PFSK-1 (cell line): ENCODE measurements at regions not wholly inside any gene's neighbourhood (a gene's known extent, or its start where the extent isn't known, plus 50 kb on each side); places are given as distances from the start of the nearest gene placed in this dataset.

ENCODE experiments used
- POLR2AphosphoS5 ChIP-seq: IDR thresholded peaks from 2 replicates; pipeline ENCODE4 v1.6.1; 2012; ENCODE audit warnings: low read depth, mild to moderate bottlenecking, control low read depth, low read length, moderate library complexity
- REST ChIP-seq, 2 experiments: IDR thresholded peaks; 2 replicates each; pipeline versions ENCODE4 v1.6.1 to v1.8.0; 2011 to 2012; ENCODE audit warnings: low read depth in 2 of 2, low read length in 2 of 2, control low read depth in 1 of 2, inconsistent platforms in 1 of 2, mild to moderate bottlenecking in 1 of 2, moderate library complexity in 1 of 2; ENCODE audit not compliant: insufficient read depth in 1 of 2
- SIN3A ChIP-seq: IDR thresholded peaks from 2 replicates; pipeline ENCODE4 v1.6.1; 2012; ENCODE audit warnings: mild to moderate bottlenecking, low read length, moderate library complexity, borderline replicate concordance; ENCODE audit not compliant: insufficient read depth

DNA sequence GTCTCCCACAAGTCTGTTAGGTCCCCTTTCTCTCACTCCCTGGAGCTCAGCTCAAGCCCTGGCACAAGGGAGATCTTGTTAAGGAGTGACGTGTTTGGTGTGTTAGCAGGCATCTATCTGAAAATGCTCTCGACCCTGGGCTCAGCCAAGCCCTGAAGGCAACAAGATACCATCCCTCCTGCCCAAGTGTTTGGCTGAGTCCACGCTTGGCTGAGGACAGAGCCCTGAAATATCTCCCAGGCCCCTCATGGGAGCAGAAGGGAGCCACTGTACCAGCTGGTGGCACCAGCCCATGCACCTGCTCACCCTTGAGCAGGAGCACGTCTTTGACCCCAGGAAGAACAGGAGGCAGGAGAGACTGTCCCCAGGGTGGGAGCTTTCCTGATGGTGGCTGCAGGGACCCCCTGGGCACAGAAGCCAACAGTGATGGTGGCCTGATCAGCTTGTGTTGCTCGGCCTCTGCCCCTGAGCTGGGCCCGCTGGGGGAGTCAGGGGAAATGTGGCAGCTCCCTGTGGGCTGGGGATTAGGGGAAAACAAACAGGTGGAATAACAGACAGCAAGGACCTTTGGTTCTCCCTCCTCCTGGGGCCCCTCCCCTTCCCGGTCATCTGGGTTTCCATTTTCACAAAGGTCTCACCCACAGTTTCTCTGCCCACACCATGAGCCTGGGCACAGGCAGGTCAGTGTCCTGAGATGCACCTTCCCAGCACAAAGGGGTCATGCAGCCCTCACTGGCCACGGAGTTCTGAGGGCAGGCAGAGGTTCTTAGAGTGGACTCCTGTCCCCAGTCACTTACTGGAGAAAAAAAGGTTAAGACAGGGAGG, 91.6 kb downstream of the RHOB start:
- TF ChIP-seq POLR2AphosphoS5 (no peak), SIN3A (no peak), REST (IDR thresholded peaks at IDR 0.05; ENCODE audit: insufficient read depth in 1 of 2, low read depth in 2 of 2, low read length in 2 of 2) (no peak)
